ENCODE measurements at regions not wholly inside any gene's neighbourhood (a gene's known extent, or its start where the extent isn't known, plus 50 kb on each side); places are given as distances from the start of the nearest gene placed in this dataset.

- no peak for DNase-seq (ENCODE audit: low spot score)
These were observed 332.5 kb upstream of the CAMK1G start for GRCh38 chr1:209250861-209251636.

GRCh38 chr1:209256766-209257350, 326.7 kb upstream of the CAMK1G start:
- DNase-seq (ENCODE audit: low spot score): no peak

- no peak for DNase-seq (ENCODE audit: low spot score)
These were observed 326.1 kb upstream of the CAMK1G start for GRCh38 chr1:209257454-209257853.

- DNase-seq (ENCODE audit: low spot score): no peak
These were observed 323.4 kb upstream of the CAMK1G start for GRCh38 chr1:209260136-209260535.

GRCh38 chr1:209262631-209263030, 320.9 kb upstream of the CAMK1G start:
- DNase-seq (ENCODE audit: low spot score): no peak

- DNase-seq (ENCODE audit: low spot score): no peak
These were observed 318.2 kb upstream of the CAMK1G start for GRCh38 chr1:209265301-209265700.

- DNase-seq (ENCODE audit: low spot score): no peak
These were observed 316.8 kb upstream of the CAMK1G start for GRCh38 chr1:209266590-209267205.

- DNase-seq (ENCODE audit: low spot score): no peak
These were observed 315.5 kb upstream of the CAMK1G start for GRCh38 chr1:209267968-209268367.

- no peak for DNase-seq (ENCODE audit: low spot score)
These were observed 315.0 kb upstream of the CAMK1G start for GRCh38 chr1:209268479-209268878.

- DNase-seq (ENCODE audit: low spot score): no peak
These were observed 307.2 kb upstream of the CAMK1G start for GRCh38 chr1:209276321-209276720.

GRCh38 chr1:209277662-209278061, 305.9 kb upstream of the CAMK1G start:
- DNase-seq (ENCODE audit: low spot score): no peak

- peak; percentile 13 for DNase-seq (ENCODE audit: low spot score)
These were observed 291.8 kb upstream of the CAMK1G start for GRCh38 chr1:209291715-209292114.

- DNase-seq (ENCODE audit: low spot score): peak; percentile 91
These were observed 280.5 kb upstream of the CAMK1G start for GRCh38 chr1:209302779-209303568.

GRCh38 chr1:209304166-209304565, 279.3 kb upstream of the CAMK1G start:
- no peak for DNase-seq (ENCODE audit: low spot score)

- no peak for DNase-seq (ENCODE audit: low spot score)
These were observed 278.1 kb upstream of the CAMK1G start for GRCh38 chr1:209305221-209305954.

GRCh38 chr1:209307846-209308245, 275.7 kb upstream of the CAMK1G start:
- no peak for DNase-seq (ENCODE audit: low spot score)

GRCh38 chr1:209309198-209309597, 274.3 kb upstream of the CAMK1G start:
- DNase-seq (ENCODE audit: low spot score): no peak

GRCh38 chr1:209311770-209312169, 271.7 kb upstream of the CAMK1G start:
- DNase-seq (ENCODE audit: low spot score): no peak

GRCh38 chr1:209316929-209317328, 266.6 kb upstream of the CAMK1G start:
- DNase-seq (ENCODE audit: low spot score): no peak

- no peak for DNase-seq (ENCODE audit: low spot score)
These were observed 265.1 kb upstream of the CAMK1G start for GRCh38 chr1:209318181-209319056.

Measured in SK-N-DZ (cell line).